ENCODE measurements at regions not wholly inside any gene's neighbourhood (a gene's known extent, or its start where the extent isn't known, plus 50 kb on each side); places are given as distances from the start of the nearest gene placed in this dataset.
A peak's percentile ranks its signal among the peaks of the same experiment; 100 is the strongest.

DNA sequence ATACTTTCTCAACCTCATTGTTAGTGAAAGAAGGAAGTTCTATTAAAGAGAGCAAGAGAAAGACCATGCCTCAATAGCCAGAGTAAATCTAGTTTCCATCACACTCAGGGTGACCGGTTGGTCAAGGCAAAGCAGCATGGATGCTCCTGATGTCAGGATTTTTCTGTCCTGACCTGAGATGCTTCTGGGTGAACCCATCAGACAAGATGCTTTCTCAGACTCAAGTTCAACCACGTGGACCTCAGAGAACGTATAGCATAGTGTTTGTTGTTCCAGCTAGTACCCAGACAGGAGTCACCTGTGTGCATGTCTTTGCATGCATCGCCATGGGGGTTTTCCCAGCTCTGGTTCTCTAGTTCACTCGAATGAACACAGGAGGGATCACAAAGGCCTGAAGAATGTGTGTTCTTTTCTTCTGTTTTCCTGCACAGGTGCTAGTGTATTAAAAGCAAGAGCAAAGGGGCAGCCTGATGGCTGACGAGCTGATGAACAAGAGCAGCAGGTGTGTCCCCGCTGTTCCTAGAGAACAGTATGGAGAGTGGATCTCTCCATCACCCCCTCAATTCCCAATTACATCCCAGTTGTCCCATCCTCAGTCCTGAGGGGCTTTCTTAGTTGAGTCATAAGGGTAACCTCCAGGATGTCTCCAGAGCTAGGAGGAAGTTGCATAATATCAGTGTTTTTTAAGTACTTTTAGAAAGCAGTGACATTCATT lies 110.5 kb upstream of the ENPP6 start:
- H2AFZ ChIP-seq (ENCODE audit: insufficient read depth, low read depth, low read length, poor library complexity, severe bottlenecking), result peak overlapping the region; percentile 16
- Mint-ChIP-seq H3K4me1 (peaks cover 65% of the 10 kb centered on the region), H3K4me3 (peak overlapping the region; percentile 81), H3K27ac (peak overlapping the region; percentile 96), H3K9me3 (ENCODE audit: insufficient read depth) (no peaks in the 10 kb centered on the region), H3K27me3 (no peaks in the 10 kb centered on the region)
- no peaks in the 10 kb centered on the region for H3K36me3 ChIP-seq (replicated peaks in 1 of 2; ENCODE audit: control extremely low read depth in 1 of 2, control insufficient read depth in 1 of 2, extremely low read depth in 1 of 2, insufficient read depth in 2 of 2, low read length in 1 of 2)
- DNase-seq (peak; percentile 93), ATAC-seq (ENCODE audit: low read depth) (peak; percentile 86)
- peak overlapping the region; percentile 66 for H3K4me2 ChIP-seq (replicated peaks; ENCODE audit: low read depth, low read length, poor library complexity, severe bottlenecking)
- no peaks in the 10 kb centered on the region for H3K79me2 ChIP-seq (ENCODE audit: control insufficient read depth, insufficient read depth, low read length)
- TF ChIP-seq EZH2 (IDR thresholded peaks at IDR 0.05; ENCODE audit: borderline replicate concordance, insufficient read depth, low read depth, low read length, poor library complexity, severe bottlenecking), result no peak
- TF ChIP-seq, protein P1, sequence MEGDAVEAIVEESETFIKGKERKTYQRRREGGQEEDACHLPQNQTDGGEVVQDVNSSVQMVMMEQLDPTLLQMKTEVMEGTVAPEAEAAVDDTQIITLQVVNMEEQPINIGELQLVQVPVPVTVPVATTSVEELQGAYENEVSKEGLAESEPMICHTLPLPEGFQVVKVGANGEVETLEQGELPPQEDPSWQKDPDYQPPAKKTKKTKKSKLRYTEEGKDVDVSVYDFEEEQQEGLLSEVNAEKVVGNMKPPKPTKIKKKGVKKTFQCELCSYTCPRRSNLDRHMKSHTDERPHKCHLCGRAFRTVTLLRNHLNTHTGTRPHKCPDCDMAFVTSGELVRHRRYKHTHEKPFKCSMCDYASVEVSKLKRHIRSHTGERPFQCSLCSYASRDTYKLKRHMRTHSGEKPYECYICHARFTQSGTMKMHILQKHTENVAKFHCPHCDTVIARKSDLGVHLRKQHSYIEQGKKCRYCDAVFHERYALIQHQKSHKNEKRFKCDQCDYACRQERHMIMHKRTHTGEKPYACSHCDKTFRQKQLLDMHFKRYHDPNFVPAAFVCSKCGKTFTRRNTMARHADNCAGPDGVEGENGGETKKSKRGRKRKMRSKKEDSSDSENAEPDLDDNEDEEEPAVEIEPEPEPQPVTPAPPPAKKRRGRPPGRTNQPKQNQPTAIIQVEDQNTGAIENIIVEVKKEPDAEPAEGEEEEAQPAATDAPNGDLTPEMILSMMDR (IDR thresholded peaks at IDR 0.05), result no peak
- 1% methylated on average over 5 of the region's 7 CpGs for WGBS (ENCODE audit: insufficient coverage)
- peak overlapping the region in 2 of 5 experiments; percentile 26 to 40 for H3K4me3 ChIP-seq (ENCODE audit: control extremely low read depth in 1 of 5, extremely low read depth in 1 of 5, insufficient read depth in 1 of 5, low read depth in 2 of 5, low read length in 4 of 5)
- intact Hi-C loops (cut with micrococcal nuclease), result loop anchor here (1.0 to 5.0 kb wide), 7 partner anchors 9 to 144 kb away; partner anchors contain the start of gene IRF2
- H3K9ac ChIP-seq (ENCODE audit: low read length), result peak overlapping the region; percentile 34
- H3K27ac ChIP-seq (ENCODE audit: low read length in 2 of 2), result peak overlapping the region; percentile 89 to 91
- CTCF ChIA-PET, result interaction anchor here (0.8 to 3.6 kb wide), 11 partner anchors 10 to 146 kb away, joined by 3 to 49 read pairs (median 5); partner anchors contain the start of gene IRF2
- POLR2A ChIA-PET, result interaction anchor here (0.9 to 1.5 kb wide), 4 partner anchors 14 to 146 kb away, joined by 4 to 10 read pairs (median 6); partner anchors contain the start of gene IRF2
- H3K4me1 ChIP-seq (ENCODE audit: control insufficient read depth in 2 of 2, insufficient read depth in 2 of 2, low read length in 2 of 2), result peaks cover 63 to 65% of the 10 kb centered on the region in 2 donors
- no peaks in the 10 kb centered on the region for H4K20me1 ChIP-seq (ENCODE audit: control insufficient read depth, insufficient read depth, low read length, poor library complexity, severe bottlenecking)
- H3K27me3 ChIP-seq (replicated peaks in 1 of 4; ENCODE audit: control extremely low read depth in 1 of 4, control insufficient read depth in 3 of 4, insufficient read depth in 4 of 4, low read length in 3 of 4), result no peaks in the 10 kb centered on the region
- no peaks in the 10 kb centered on the region for H3K9me3 ChIP-seq (ENCODE audit: control extremely low read depth in 1 of 3, control insufficient read depth in 2 of 3, insufficient read depth in 1 of 3, low read length in 2 of 3)

DNA sequence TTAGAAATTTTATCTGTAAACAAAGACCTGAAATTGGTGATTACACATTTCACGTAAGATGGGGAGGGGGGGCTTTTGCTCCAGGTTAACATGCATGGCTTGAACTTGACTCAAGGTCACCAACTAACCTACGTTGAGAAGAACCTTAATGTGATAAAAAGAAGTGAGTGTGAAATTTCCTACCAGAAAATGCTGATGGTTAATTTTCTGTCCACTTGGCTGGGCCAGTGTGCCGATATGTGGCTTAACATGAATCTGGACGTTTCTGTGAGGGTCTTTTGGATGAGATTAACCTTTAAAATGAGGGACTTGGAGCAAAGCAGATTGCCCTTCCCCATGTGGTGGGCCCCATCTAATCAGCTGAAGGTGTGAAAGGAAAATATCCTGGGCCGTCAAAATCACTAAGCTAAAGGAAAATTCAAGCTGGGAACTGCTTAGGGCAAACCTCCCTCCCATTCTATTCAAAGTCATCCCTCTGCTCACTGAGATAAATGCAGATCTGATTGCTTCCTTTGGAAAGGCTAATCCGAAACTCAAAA lies 107.3 kb upstream of the ENPP6 start:
- no peak overlapping the region for H3K9ac ChIP-seq (ENCODE audit: low read length)
- H3K27me3 ChIP-seq (replicated peaks in 1 of 4; ENCODE audit: control extremely low read depth in 1 of 4, control insufficient read depth in 3 of 4, insufficient read depth in 4 of 4, low read length in 3 of 4), result no peaks in the 10 kb centered on the region
- no peaks in the 10 kb centered on the region for H3K9me3 ChIP-seq (ENCODE audit: control extremely low read depth in 1 of 3, control insufficient read depth in 2 of 3, insufficient read depth in 1 of 3, low read length in 2 of 3)
- POLR2A ChIA-PET, result interaction anchor here (0.6 kb wide), 1 partner anchor 23 kb away, joined by 3 read pairs; no protein-coding TSS in a partner anchor
- no peaks in the 10 kb centered on the region for H4K20me1 ChIP-seq (ENCODE audit: control insufficient read depth, insufficient read depth, low read length, poor library complexity, severe bottlenecking)
- H3K4me1 ChIP-seq (ENCODE audit: control insufficient read depth in 2 of 2, insufficient read depth in 2 of 2, low read length in 2 of 2), result peaks cover 36 to 39% of the 10 kb centered on the region in 2 donors
- intact Hi-C loops (cut with micrococcal nuclease), result loop anchor here (5.0 kb wide), 2 partner anchors 43 to 147 kb away; partner anchors contain the start of gene IRF2
- Mint-ChIP-seq H3K9me3 (ENCODE audit: insufficient read depth) (no peaks in the 10 kb centered on the region), H3K27ac (no peak overlapping the region), H3K4me3 (no peak overlapping the region), H3K27me3 (no peaks in the 10 kb centered on the region), H3K4me1 (peaks cover 46% of the 10 kb centered on the region)
- no peak overlapping the region for H3K27ac ChIP-seq (ENCODE audit: low read length in 2 of 2)
- 93% methylated on average over 5 of the region's 6 CpGs for WGBS (ENCODE audit: insufficient coverage)
- DNase-seq (no peak), ATAC-seq (ENCODE audit: low read depth) (no peak)
- H2AFZ ChIP-seq (ENCODE audit: insufficient read depth, low read depth, low read length, poor library complexity, severe bottlenecking), result no peak overlapping the region
- H3K79me2 ChIP-seq (ENCODE audit: control insufficient read depth, insufficient read depth, low read length), result no peaks in the 10 kb centered on the region
- no peak overlapping the region for H3K4me2 ChIP-seq (replicated peaks; ENCODE audit: low read depth, low read length, poor library complexity, severe bottlenecking)
- no peak overlapping the region for H3K4me3 ChIP-seq (ENCODE audit: control extremely low read depth in 1 of 5, extremely low read depth in 1 of 5, insufficient read depth in 1 of 5, low read depth in 2 of 5, low read length in 4 of 5)
- TF ChIP-seq EZH2 (IDR thresholded peaks at IDR 0.05; ENCODE audit: borderline replicate concordance, insufficient read depth, low read depth, low read length, poor library complexity, severe bottlenecking), result no peak
- TF ChIP-seq, protein P1 (IDR thresholded peaks at IDR 0.05), result no peak
- CTCF ChIA-PET, result interaction anchor here (1.5 kb wide), 1 partner anchor 70 kb away, joined by 4 read pairs; no protein-coding TSS in a partner anchor
- no peaks in the 10 kb centered on the region for H3K36me3 ChIP-seq (replicated peaks in 1 of 2; ENCODE audit: control extremely low read depth in 1 of 2, control insufficient read depth in 1 of 2, extremely low read depth in 1 of 2, insufficient read depth in 2 of 2, low read length in 1 of 2)
